GM12878 (cell line): ENCODE measurements at regions not wholly inside any gene's neighbourhood (a gene's known extent, or its start where the extent isn't known, plus 50 kb on each side); places are given as distances from the start of the nearest gene placed in this dataset.

Experiments used
- JUNB ChIP-seq: IDR thresholded peaks from 2 replicates; pipeline ENCODE4 v1.6.1; 2016; ENCODE audit warnings: antibody characterized with exemption, mild to moderate bottlenecking
- MAX ChIP-seq: IDR thresholded peaks from 2 replicates; pipeline ENCODE4 v1.6.1; 2012; ENCODE audit warnings: low read depth, low read length, improper control_type of control experiment
- ZNF274 ChIP-seq: IDR thresholded peaks from one replicate; pipeline ENCODE4 v1.8.0; 2011; ENCODE audit not compliant: insufficient read length, insufficient read depth

DNA sequence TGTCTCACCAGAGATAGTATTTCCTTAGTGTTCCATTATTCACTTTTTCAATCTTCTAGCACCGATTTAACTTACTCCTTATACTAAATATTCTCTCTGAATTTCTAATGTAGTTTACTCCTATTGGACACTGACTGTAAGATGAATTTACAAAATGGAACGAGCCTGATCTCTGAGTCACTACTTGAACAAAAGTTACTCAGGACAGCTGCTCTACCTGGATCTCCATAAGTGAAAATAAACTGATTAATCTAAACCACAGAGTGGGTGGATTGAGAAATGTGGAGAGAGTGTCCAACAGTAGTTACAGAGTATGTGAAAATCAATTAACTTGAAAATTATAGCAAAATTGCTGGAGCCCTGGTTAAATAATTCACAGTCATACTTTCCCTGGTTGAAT is 141.7 kb upstream of the CHORDC1 start:
- TF ChIP-seq JUNB (no peak), ZNF274 (no peak), MAX (no peak)
